HUDEP-2 (cell line): ENCODE measurements at regions not wholly inside any gene's neighbourhood (a gene's known extent, or its start where the extent isn't known, plus 50 kb on each side); places are given as distances from the start of the nearest gene placed in this dataset.
"Not testable (repeated sequence)": the region's sequence is repeated elsewhere in the genome, so short reads cannot be mapped to it uniquely, and the experiment has no call there.

ENCODE experiments used
- DNase-seq, 76 experiments: peaks; one replicate each; lab custom pipeline; 2025; ENCODE audit not compliant: unreplicated experiment in 76 of 76; lab: John Stamatoyannopoulos, UW

DNA sequence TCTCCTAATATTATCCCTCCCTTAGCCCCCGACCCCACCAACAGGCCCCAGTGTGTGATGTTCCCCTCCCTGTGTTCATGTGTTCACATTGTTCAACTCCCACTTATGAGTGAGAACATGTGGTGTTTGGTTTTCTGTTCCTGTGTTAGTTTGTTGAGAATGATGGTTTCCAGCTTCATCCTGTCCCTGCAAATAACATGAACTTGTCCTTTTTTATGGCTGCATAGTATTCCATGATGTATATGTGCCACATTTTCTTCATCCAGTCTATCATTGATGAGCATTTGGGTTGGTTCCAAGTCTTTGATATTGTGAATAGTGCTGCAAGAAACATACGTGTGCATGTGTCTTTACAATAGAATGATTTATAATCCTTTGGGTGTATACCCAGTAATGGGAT is 241.3 kb upstream of the SGO1 start:
- DNase-seq: not testable (repeated sequence)

GRCh38 chr3:20425138-20425537 is 239.1 kb upstream of the SGO1 start:
- no peak for DNase-seq

DNA sequence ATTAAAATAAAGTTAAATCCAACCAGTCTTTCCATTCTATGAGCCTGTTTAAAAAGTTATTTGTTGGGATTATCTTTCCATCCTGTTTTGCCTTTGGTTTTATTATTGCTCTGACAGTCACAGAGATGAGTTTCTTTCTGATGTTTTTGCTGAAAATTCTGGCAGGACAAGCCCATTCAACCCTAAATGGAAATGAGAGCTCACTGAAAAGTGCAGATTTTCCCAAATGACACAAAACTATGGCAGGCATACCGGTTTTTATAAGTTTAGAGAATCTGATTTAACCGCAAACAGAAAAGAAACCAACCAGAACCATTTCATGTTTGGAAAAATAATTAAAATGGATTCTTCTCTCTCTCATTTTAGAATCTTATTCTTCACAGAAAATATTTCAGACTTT is 238.1 kb upstream of the SGO1 start:
- no peak for DNase-seq

DNA sequence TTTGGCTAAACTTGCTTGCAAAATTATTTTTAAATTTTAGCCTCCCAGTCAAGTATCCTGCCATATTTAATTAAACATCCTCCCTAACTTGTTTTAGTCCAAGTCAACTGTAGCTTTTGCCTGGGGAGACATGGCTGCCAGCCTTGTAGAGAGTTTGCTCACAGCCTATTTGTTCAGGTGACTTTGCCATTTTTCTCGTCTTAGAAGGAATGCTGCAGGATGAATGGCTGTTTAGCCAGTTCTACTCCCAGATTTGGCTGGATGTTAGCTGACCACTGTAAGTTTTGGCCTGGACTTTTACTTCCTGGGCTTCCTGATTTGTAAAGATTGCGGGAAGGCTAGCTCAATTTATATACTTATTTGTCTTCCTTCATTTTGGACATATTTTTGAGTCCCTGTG is 236.4 kb upstream of the SGO1 start:
- DNase-seq: no peak

GRCh38 chr3:20417388-20418108 is 231.5 kb upstream of the SGO1 start:
- no peak for DNase-seq

DNA sequence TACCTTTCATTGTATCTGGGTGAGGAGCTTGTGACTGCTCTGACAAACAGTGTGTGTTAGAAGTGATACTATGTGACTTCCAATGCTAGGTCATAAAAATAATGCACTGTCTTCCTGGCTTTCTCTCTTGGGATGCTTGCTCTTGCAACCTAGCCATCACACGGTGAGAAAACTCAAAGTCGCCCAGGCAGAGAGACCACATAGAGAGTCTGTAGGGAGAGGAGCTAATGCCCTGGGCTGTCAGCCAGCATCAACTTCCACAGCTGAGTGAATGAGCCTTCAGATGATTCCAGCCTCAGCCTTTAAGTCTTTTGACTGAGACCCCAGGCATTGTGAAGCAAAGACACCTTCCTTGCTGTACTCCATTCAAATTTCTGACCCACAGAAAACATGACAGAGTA is 220.6 kb upstream of the SGO1 start:
- DNase-seq: no peak

GRCh38 chr3:20405744-20406143 is 219.7 kb upstream of the SGO1 start:
- DNase-seq: no peak

GRCh38 chr3:20405231-20405630 is 219.2 kb upstream of the SGO1 start:
- DNase-seq: no peak

DNA sequence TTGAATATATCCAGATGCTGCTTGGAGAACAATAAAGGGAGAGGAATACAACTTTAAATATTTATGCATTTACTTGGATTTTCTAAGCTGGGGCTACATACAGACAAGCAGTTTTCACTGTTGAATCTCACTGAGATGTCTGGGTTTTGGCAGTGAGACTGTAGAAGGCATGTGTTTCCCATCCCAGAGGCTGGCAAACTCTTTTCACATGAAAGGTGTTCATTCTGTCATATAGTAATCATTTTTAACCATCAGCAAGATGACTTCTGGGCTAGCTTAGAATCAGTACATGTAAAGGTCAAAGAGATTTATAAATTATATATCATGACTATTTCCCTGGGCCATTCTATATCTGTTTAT is 218.7 kb upstream of the SGO1 start:
- DNase-seq: no peak

GRCh38 chr3:20403986-20404740 is 218.2 kb upstream of the SGO1 start:
- DNase-seq: no peak

GRCh38 chr3:20401253-20401652 is 215.2 kb upstream of the SGO1 start:
- DNase-seq: no peak

GRCh38 chr3:20400686-20401085 is 214.7 kb upstream of the SGO1 start:
- no peak for DNase-seq

- DNase-seq: no peak
Observed at GRCh38 chr3:20400281-20400680, 214.3 kb upstream of the SGO1 start.

DNA sequence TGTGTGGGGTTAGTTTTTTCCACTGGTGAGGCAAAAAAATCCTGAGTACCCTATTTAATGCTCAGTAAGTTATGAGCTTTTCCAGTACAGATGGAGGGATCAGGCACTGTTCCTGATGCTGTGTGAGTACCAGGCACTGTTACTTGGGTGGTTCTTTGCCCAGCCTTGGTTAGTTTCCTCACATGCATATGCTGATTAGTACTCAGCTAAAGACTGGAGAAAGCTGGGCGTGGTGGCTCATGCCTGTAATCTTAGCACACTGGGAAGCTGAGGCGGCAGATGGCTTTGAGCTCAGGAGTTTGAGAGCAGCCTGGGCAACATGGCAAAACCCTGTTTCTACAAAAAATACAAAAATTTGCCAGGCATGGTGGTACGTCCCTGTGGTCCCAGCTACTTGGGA is 210.3 kb upstream of the SGO1 start:
- peak in 4 of 76 experiments; percentile 2 to 20 (median 6) for DNase-seq

- no peak for DNase-seq
Observed at GRCh38 chr3:20395692-20396091, 209.7 kb upstream of the SGO1 start.

- DNase-seq: peak in 9 of 76 experiments; percentile 2 to 44 (median 18)
Observed at GRCh38 chr3:20394243-20394642, 208.2 kb upstream of the SGO1 start.

- DNase-seq: no peak
Observed at GRCh38 chr3:20391644-20392043, 205.6 kb upstream of the SGO1 start.

DNA sequence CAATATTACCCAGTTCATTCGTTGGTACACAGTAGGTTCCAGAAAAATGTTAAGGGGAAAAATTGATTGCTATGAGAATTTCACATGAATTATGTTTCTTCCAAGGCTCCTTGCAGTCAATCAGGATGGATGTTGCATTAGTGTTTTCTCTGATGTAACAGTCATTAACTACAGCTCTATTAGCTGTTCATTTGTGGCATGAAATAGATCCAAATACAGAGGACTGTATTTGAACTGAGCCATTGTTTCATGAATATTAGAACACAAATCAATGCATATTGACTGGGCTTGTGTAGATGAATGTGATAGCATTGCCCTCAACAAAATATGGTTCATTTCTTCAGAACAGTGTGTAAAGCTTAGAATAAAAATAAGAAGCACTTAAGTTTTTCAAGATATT is 203.0 kb upstream of the SGO1 start:
- DNase-seq: no peak

GRCh38 chr3:20380295-20380694 is 194.3 kb upstream of the SGO1 start:
- DNase-seq: peak in 10 of 76 experiments; percentile 2 to 53 (median 18)

GRCh38 chr3:20378315-20378714 is 192.3 kb upstream of the SGO1 start:
- no peak for DNase-seq

DNA sequence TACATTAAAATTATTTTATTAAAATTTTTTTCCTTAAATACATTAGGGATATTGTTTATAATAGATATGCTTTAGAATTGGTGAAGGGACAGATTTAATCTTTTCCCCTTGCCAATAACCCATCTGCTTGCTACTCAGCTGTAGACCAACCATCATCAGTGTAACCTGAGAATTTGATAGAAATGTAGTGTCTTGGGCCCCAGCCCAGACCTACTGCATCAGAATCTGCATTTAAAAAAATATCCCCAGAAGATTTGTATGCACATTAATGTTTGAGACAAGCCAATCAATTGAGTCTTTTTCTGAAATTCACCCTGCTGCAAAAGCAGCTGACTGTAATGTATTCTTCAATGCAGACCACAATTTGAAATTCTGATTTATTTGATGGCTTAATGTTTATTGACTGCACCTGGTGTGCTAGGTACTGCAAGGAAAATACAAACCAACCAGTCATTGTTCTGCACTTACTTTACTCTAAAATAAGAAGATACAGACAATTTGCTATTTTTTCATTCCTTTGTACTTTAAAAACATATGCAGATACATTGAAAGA is 190.7 kb upstream of the SGO1 start:
- no peak for DNase-seq

DNA sequence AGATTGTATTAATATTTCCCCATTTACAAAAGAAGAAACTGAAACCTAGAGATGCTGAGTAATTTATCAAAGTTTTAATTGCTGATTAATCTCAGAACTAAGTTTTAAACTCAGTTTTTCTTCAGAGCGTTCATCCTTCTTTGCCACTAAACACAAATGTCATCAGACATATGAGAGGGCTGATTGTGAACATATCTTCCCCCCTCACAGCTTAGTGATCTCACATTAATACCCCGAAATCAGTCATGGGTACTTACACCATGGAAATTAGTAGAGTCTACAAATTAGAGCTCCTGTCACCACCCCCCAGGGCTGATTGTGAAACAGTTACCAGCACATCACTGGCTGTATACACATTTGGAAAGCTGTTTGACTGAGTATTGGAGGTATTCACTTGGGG is 189.3 kb upstream of the SGO1 start:
- DNase-seq: no peak
